CD14-positive monocyte (primary cell): ENCODE measurements at regions not wholly inside any gene's neighbourhood (a gene's known extent, or its start where the extent isn't known, plus 50 kb on each side); places are given as distances from the start of the nearest gene placed in this dataset.

Source experiments
- DNase-seq, 3 donors: peaks; one replicate each; pipeline ENCODE4 v3.0.0-alpha.2; 2011 to 2022
- H2AFZ ChIP-seq: 2 replicates; pipeline ENCODE4 v1.6.0; 2012; ENCODE audit warnings: mild to moderate bottlenecking, low read depth, low read length, inconsistent platforms; ENCODE audit not compliant: insufficient read depth, poor library complexity, severe bottlenecking
- H3K27ac ChIP-seq, 2 donors: 1 replicate in 1 of 2; 2 replicates in 1 of 2; pipeline ENCODE4 v1.5.1; 2012 to 2013; ENCODE audit warnings: low read length in 2 of 2, control low read depth in 1 of 2, inconsistent platforms in 1 of 2, low read depth in 1 of 2, mild to moderate bottlenecking in 1 of 2
- H3K27me3 ChIP-seq, 2 donors: one replicate each; pipeline versions ENCODE4 v1.6.0 to v1.6.1; 2011 to 2013; ENCODE audit warnings: low read length in 2 of 2; ENCODE audit not compliant: control insufficient read depth in 2 of 2, insufficient read depth in 2 of 2
- H3K36me3 ChIP-seq, 2 donors: replicated peaks in 1 of 2; 1 replicate in 1 of 2; 2 replicates in 1 of 2; pipeline versions ENCODE4 v1.5.1 to v1.6.1; 2012 to 2013; ENCODE audit warnings: low read length in 2 of 2, control low read depth in 1 of 2, inconsistent platforms in 1 of 2, mild to moderate bottlenecking in 1 of 2; ENCODE audit not compliant: insufficient read depth in 2 of 2, control insufficient read depth in 1 of 2
- H3K4me1 ChIP-seq, 2 donors: 1 replicate in 1 of 2; 2 replicates in 1 of 2; pipeline versions ENCODE4 v1.5.1 to v1.6.1; 2012 to 2013; ENCODE audit warnings: low read length in 2 of 2, control low read depth in 1 of 2, inconsistent platforms in 1 of 2, mild to moderate bottlenecking in 1 of 2, moderate library complexity in 1 of 2; ENCODE audit not compliant: insufficient read depth in 2 of 2, control insufficient read depth in 1 of 2
- H3K4me2 ChIP-seq: replicated peaks from 2 replicates; pipeline ENCODE3; 2012; ENCODE audit warnings: low read length, moderate library complexity, mild to moderate bottlenecking; ENCODE audit not compliant: poor library complexity, severe bottlenecking; ENCODE audit errors: extremely low read depth
- H3K4me3 ChIP-seq, 3 experiments: fragments of 200-600 bp in 1 of 3; sonication (generic) in 1 of 3; replicated peaks in 1 of 3; 1 replicate in 2 of 3; 2 replicates in 1 of 3; pipeline ENCODE4 v1.5.1; 2011 to 2013; ENCODE audit warnings: low read length in 3 of 3, mild to moderate bottlenecking in 3 of 3, control low read depth in 2 of 3, low read depth in 2 of 3, inconsistent platforms in 1 of 3, moderate library complexity in 1 of 3
- H3K79me2 ChIP-seq: 2 replicates; pipeline ENCODE4 v1.6.0; 2012; ENCODE audit warnings: mild to moderate bottlenecking, control low read depth, inconsistent platforms, low read length, moderate library complexity; ENCODE audit not compliant: insufficient read depth
- H3K9ac ChIP-seq: 2 replicates; pipeline ENCODE4 v1.6.0; 2017; ENCODE audit warnings: low read length, mild to moderate bottlenecking; ENCODE audit not compliant: insufficient read depth, poor library complexity, severe bottlenecking
- H3K9me3 ChIP-seq, 2 donors: replicated peaks in 1 of 2; 1 replicate in 1 of 2; 2 replicates in 1 of 2; pipeline versions ENCODE4 v1.5.1 to v1.6.1; 2012 to 2013; ENCODE audit warnings: low read length in 2 of 2, control low read depth in 1 of 2; ENCODE audit not compliant: control insufficient read depth in 1 of 2, insufficient read depth in 1 of 2
- H4K20me1 ChIP-seq: 2 replicates; pipeline ENCODE4 v1.6.0; 2012; ENCODE audit warnings: mild to moderate bottlenecking, low read length, control low read depth, moderate library complexity; ENCODE audit not compliant: insufficient read depth
- H3K27ac Mint-ChIP-seq, 7 donors: one replicate each; pipeline ENCODE4 v1.8.0; 2020; ENCODE audit warnings: mild to moderate bottlenecking in 7 of 7, mixed read lengths in 7 of 7, moderate library complexity in 6 of 7, inconsistent platforms in 2 of 7
- H3K27me3 Mint-ChIP-seq, 3 donors: one replicate each; pipeline ENCODE4 v1.8.0; 2021 to 2022; ENCODE audit warnings: low read depth in 3 of 3, mild to moderate bottlenecking in 3 of 3, mixed read lengths in 3 of 3, moderate library complexity in 3 of 3, inconsistent platforms in 1 of 3
- H3K36me3 Mint-ChIP-seq, 2 donors: one replicate each; pipeline ENCODE4 v1.8.0; 2020; ENCODE audit warnings: mixed read lengths in 2 of 2, inconsistent platforms in 1 of 2, mild to moderate bottlenecking in 1 of 2
- H3K4me1 Mint-ChIP-seq: one replicate; pipeline ENCODE4 v1.8.0; 2020; ENCODE audit warnings: mild to moderate bottlenecking, mixed read lengths
- H3K4me3 Mint-ChIP-seq, 2 donors: one replicate each; pipeline ENCODE4 v1.8.0; 2020; ENCODE audit warnings: mild to moderate bottlenecking in 2 of 2, mixed read lengths in 2 of 2, moderate library complexity in 1 of 2
- H3K9me3 Mint-ChIP-seq, 7 donors: one replicate each; pipeline ENCODE4 v1.8.0; 2020 to 2022; ENCODE audit warnings: mixed read lengths in 7 of 7, mild to moderate bottlenecking in 6 of 7, moderate library complexity in 6 of 7, inconsistent platforms in 2 of 7
- CTCF ChIP-seq: fragments of 200-600 bp; IDR thresholded peaks from one replicate; pipeline ENCODE4 v1.8.0; 2022; ENCODE audit warnings: antibody characterized with exemption, mild to moderate bottlenecking
- WGBS: methylation state at CpG from one replicate; pipeline ENCODE4 v1.1.5; 2013; ENCODE audit warnings: missing lambda C conversion rate; ENCODE audit not compliant: insufficient coverage; 5-methylcytosine and 5-hydroxymethylcytosine counted together
- intact Hi-C, 2 donors: fragments of 100-400 bp; cut with micrococcal nuclease; formaldehyde crosslinking; loops; one replicate each; pipeline versions ENCODE4 v1.15.0 to v1.15.1; 2023

DNA sequence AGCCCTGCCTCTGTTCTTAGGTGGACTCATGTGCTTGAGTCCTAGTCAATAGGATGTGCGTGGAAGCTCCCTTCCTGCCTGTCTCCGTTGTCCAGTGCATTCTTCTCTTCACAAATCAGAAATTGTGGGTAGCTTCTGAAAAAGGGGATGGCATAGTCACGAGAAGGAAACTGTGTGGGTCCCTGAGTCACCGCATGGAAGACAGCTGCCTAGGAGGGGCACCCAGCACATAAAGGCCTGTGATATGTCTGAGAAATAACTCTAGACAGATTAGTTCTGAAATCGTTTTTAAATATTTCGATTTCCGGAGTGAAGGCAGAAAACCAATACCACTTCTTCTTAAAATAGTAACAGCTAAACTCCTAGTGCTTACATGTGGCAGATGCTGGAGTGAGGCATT, 974.4 kb downstream of the BCL11B start:
- Histone ChIP-seq H3K36me3 (no peaks in the 10 kb centered on the region), H3K4me3 (no peak overlapping the region), H3K79me2 (no peaks in the 10 kb centered on the region), H2AFZ (no peak overlapping the region), H3K4me1 (no peaks in the 10 kb centered on the region), H3K4me2 (no peak overlapping the region), H3K27me3 (no peaks in the 10 kb centered on the region), H4K20me1 (no peaks in the 10 kb centered on the region), H3K27ac (no peak overlapping the region), H3K9me3 (peaks cover 0 to 11% of the 10 kb centered on the region in 2 donors), H3K9ac (no peak overlapping the region)
- WGBS, result 100% methylated on average over 2 of the region's 7 CpGs
- intact Hi-C loops, result no loop called here
- Mint-ChIP-seq H3K27me3 (no peaks in the 10 kb centered on the region), H3K9me3 (peaks cover 0 to 17% (median 3%) of the 10 kb centered on the region in 7 donors), H3K4me1 (no peaks in the 10 kb centered on the region), H3K27ac (no peak overlapping the region), H3K36me3 (no peaks in the 10 kb centered on the region), H3K4me3 (no peak overlapping the region)
- DNase-seq, result no peak
- TF ChIP-seq CTCF, result no peak

DNA sequence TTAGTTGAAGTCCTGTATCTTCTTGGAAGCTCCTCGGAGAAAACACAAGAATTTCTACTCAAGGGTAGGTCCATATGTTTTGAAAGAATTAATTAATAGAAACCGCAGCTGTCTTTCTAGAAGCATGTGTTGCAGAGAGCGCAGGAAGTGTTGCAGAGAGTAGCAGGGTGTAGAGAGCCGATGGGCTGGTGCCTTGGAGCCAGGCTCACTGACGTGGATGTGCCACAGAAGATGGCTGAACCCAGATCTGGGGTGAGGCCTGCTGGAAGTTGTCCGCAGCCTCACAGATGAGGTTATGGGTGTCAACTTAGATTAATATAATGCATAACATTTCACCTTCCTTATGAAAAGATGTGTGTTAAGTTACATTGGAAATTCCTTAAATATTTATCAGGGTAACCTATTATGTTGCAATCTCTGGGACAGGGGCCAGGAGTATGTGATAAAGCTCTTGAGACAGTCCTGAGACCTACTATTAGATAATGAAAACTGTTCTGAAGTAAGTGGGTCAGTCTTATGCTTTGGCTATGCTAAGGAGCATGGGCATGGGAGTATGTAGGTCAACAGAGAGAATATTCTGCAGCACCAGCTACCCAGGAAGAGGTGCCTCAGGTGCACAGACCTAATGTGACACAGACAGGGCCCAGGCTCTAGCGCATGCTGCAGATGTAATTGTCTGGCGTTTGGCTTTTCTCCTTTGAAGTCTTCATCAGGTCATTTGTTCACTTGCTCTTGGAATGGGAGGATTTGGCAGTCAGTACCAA, 973.3 kb downstream of the BCL11B start:
- Mint-ChIP-seq H3K4me3 (no peak overlapping the region), H3K27ac (no peak overlapping the region), H3K9me3 (peaks cover 0 to 17% (median 3%) of the 10 kb centered on the region in 7 donors), H3K36me3 (no peaks in the 10 kb centered on the region), H3K27me3 (no peaks in the 10 kb centered on the region), H3K4me1 (no peaks in the 10 kb centered on the region)
- Histone ChIP-seq H3K9me3 (peaks cover 0 to 11% of the 10 kb centered on the region in 2 donors), H3K4me1 (no peaks in the 10 kb centered on the region), H3K4me3 (no peak overlapping the region), H3K79me2 (no peaks in the 10 kb centered on the region), H4K20me1 (no peaks in the 10 kb centered on the region), H3K27me3 (no peaks in the 10 kb centered on the region), H3K4me2 (no peak overlapping the region), H2AFZ (no peak overlapping the region), H3K27ac (no peak overlapping the region), H3K36me3 (no peaks in the 10 kb centered on the region), H3K9ac (no peak overlapping the region)
- 100% methylated on average over 2 of the region's 8 CpGs for WGBS
- DNase-seq, result no peak
- intact Hi-C loops, result no loop called here
- no peak for TF ChIP-seq CTCF
